ENCODE measurements at regions not wholly inside any gene's neighbourhood (a gene's known extent, or its start where the extent isn't known, plus 50 kb on each side); places are given as distances from the start of the nearest gene placed in this dataset.

GRCh38 chr1:213466541-213466940, 415.5 kb downstream of the RPS6KC1 start:
- no peak for DNase-seq (ENCODE audit: extremely low read depth, low read depth)
- no peak for TF ChIP-seq CTCF (IDR thresholded peaks at IDR 0.05; ENCODE audit: low read depth, low read length, missing control alignments)
- H3K4me3 ChIP-seq (replicated peaks; ENCODE audit: low read depth, low read length) = no peak overlapping the region

- no peak overlapping the region for H3K4me3 ChIP-seq (replicated peaks; ENCODE audit: low read depth, low read length)
- no peak for DNase-seq (ENCODE audit: extremely low read depth, low read depth)
- no peak for TF ChIP-seq CTCF (IDR thresholded peaks at IDR 0.05; ENCODE audit: low read depth, low read length, missing control alignments)
These were observed 423.0 kb downstream of the RPS6KC1 start for GRCh38 chr1:213474054-213474453.

- no peak for DNase-seq (ENCODE audit: extremely low read depth, low read depth)
- H3K4me3 ChIP-seq (replicated peaks; ENCODE audit: low read depth, low read length) = no peak overlapping the region
- no peak for TF ChIP-seq CTCF (IDR thresholded peaks at IDR 0.05; ENCODE audit: low read depth, low read length, missing control alignments)
These were observed 430.4 kb downstream of the RPS6KC1 start for GRCh38 chr1:213481395-213481794.

GRCh38 chr1:213484333-213484732, 433.3 kb downstream of the RPS6KC1 start:
- no peak for TF ChIP-seq CTCF (IDR thresholded peaks at IDR 0.05; ENCODE audit: low read depth, low read length, missing control alignments)
- no peak overlapping the region for H3K4me3 ChIP-seq (replicated peaks; ENCODE audit: low read depth, low read length)
- DNase-seq (ENCODE audit: extremely low read depth, low read depth) = no peak

GRCh38 chr1:213484758-213485157, 433.7 kb downstream of the RPS6KC1 start:
- no peak overlapping the region for H3K4me3 ChIP-seq (replicated peaks; ENCODE audit: low read depth, low read length)
- no peak for TF ChIP-seq CTCF (IDR thresholded peaks at IDR 0.05; ENCODE audit: low read depth, low read length, missing control alignments)
- no peak for DNase-seq (ENCODE audit: extremely low read depth, low read depth)

GRCh38 chr1:213486488-213486887, 435.4 kb downstream of the RPS6KC1 start:
- no peak overlapping the region for H3K4me3 ChIP-seq (replicated peaks; ENCODE audit: low read depth, low read length)
- no peak for DNase-seq (ENCODE audit: extremely low read depth, low read depth)
- TF ChIP-seq CTCF (IDR thresholded peaks at IDR 0.05; ENCODE audit: low read depth, low read length, missing control alignments) = no peak

- DNase-seq (ENCODE audit: extremely low read depth, low read depth) = no peak
- TF ChIP-seq CTCF (IDR thresholded peaks at IDR 0.05; ENCODE audit: low read depth, low read length, missing control alignments) = no peak
- H3K4me3 ChIP-seq (replicated peaks; ENCODE audit: low read depth, low read length) = no peak overlapping the region
These were observed 440.4 kb downstream of the RPS6KC1 start for GRCh38 chr1:213491468-213491867.
